Right lobe of liver (tissue), 6 donors: ENCODE measurements at regions not wholly inside any gene's neighbourhood (a gene's known extent, or its start where the extent isn't known, plus 50 kb on each side); places are given as distances from the start of the nearest gene placed in this dataset.

Source experiments
- ATAC-seq, 4 donors: fragments of 200-7000 bp; cut with Tn5 transposase; one replicate each; pipeline ENCODE4 v1.9.1; 2020; ENCODE audit warnings: mild to moderate bottlenecking in 4 of 4, moderate library complexity in 4 of 4
- DNase-seq, 3 donors: peaks; one replicate each; pipeline ENCODE4 v3.0.0-alpha.2; 2020
- H3K27ac ChIP-seq, 3 donors: fragments of 200-600 bp; one replicate each; pipeline ENCODE4 v1.8.0; 2022
- H3K27me3 ChIP-seq, 2 donors: fragments of 200-600 bp; one replicate each; pipeline ENCODE4 v1.8.0; 2022
- H3K36me3 ChIP-seq, 4 donors: fragments of 200-600 bp; sonication (generic) in 1 of 4; one replicate each; pipeline versions ENCODE4 v1.5.1 to v1.8.0; 2017 to 2022; ENCODE audit warnings: control low read depth in 1 of 4
- H3K4me1 ChIP-seq, 4 donors: fragments of 200-600 bp; sonication (generic) in 1 of 4; one replicate each; pipeline versions ENCODE4 v1.5.1 to v1.8.0; 2017 to 2022; ENCODE audit warnings: control low read depth in 1 of 4
- H3K4me3 ChIP-seq, 3 donors: fragments of 200-600 bp; one replicate each; pipeline ENCODE4 v1.8.0; 2022
- H3K9me3 ChIP-seq, 4 donors: fragments of 200-600 bp; sonication (generic) in 1 of 4; one replicate each; pipeline versions ENCODE4 v1.5.1 to v1.8.0; 2017 to 2022; ENCODE audit warnings: control low read depth in 1 of 4
- POLR2A ChIP-seq: fragments of 450-650 bp; IDR thresholded peaks from one replicate; pipeline ENCODE4 v1.6.1; 2017; ENCODE audit warnings: antibody characterized with exemption, mild to moderate bottlenecking
- WGBS: methylation state at CpG from one replicate; pipeline ENCODE4 v1.1.6; 2018; ENCODE audit warnings: low coverage, low lambda C conversion rate; ENCODE audit not compliant: insufficient coverage; ENCODE audit errors: missing lambda C conversion rate; 5-methylcytosine and 5-hydroxymethylcytosine counted together
- intact Hi-C, 2 donors: fragments of 100-400 bp; cut with DNase I; formaldehyde crosslinking; loops; one replicate each; pipeline versions ENCODE4 v1.11.2 to v1.14.1; 2022
- TF ChIP-seq, protein P1 (sequence below), 4 donors: fragments of 200-600 bp in 3 of 4; fragments of 450-650 bp in 1 of 4; IDR thresholded peaks; one replicate each; pipeline versions ENCODE4 v1.5.1 to v1.8.0; 2016 to 2022; ENCODE audit warnings: antibody characterized with exemption in 4 of 4, mild to moderate bottlenecking in 2 of 4
- donor health status: DM: no; HTN: yes; CAD: no.
- donor health status: DM: no; HTN: no; CAD: no.
- donor health status: DM: no; HTN: no; CAD: no.
- donor health status: DM: no; HTN: yes; CAD: no.
- donor health status: DM: no; HTN: yes; CAD: no.

DNA sequence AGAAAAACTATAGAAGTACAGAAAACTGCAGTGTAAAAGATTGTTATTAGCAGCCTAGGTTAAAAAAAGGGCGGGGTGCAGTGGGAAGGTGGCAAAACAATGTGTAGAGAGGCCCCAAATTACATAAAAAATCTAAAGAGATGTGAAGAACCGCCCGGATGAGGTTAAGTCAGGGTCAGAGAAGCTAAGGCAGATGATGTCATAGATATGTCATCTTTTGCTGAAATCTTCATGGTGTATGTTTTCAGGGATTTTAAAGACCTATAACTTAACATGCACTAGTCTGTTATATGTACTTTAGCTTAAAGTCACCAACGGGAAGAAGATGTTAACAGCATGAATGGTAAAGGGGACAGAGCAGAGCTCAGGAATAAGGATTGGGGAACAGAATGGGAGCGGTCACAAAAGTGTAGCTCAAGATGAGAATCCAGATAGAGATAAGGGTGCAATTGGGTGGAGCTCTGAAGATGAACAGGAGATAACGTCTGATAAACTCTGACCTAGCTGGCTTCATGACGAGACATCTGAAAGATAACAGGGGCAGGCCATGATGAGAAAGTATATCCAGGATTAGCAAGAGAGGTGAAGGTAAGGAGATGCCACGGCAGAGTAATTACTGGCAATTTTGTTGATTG lies 83.4 kb downstream of the TFAP2A start:
- Histone ChIP-seq H3K27me3 (no peaks in the 10 kb centered on the region), H3K27ac (no peak overlapping the region), H3K36me3 (no peaks in the 10 kb centered on the region), H3K9me3 (no peaks in the 10 kb centered on the region), H3K4me3 (no peak overlapping the region), H3K4me1 (no peaks in the 10 kb centered on the region)
- ATAC-seq (no peak), DNase-seq (no peak)
- intact Hi-C loops = no loop called here
- WGBS = 46% methylated on average over 8 of the region's 8 CpGs
- TF ChIP-seq, protein P1, sequence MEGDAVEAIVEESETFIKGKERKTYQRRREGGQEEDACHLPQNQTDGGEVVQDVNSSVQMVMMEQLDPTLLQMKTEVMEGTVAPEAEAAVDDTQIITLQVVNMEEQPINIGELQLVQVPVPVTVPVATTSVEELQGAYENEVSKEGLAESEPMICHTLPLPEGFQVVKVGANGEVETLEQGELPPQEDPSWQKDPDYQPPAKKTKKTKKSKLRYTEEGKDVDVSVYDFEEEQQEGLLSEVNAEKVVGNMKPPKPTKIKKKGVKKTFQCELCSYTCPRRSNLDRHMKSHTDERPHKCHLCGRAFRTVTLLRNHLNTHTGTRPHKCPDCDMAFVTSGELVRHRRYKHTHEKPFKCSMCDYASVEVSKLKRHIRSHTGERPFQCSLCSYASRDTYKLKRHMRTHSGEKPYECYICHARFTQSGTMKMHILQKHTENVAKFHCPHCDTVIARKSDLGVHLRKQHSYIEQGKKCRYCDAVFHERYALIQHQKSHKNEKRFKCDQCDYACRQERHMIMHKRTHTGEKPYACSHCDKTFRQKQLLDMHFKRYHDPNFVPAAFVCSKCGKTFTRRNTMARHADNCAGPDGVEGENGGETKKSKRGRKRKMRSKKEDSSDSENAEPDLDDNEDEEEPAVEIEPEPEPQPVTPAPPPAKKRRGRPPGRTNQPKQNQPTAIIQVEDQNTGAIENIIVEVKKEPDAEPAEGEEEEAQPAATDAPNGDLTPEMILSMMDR (IDR thresholded peaks at IDR 0.05) = no peak
- no peak for TF ChIP-seq POLR2A

DNA sequence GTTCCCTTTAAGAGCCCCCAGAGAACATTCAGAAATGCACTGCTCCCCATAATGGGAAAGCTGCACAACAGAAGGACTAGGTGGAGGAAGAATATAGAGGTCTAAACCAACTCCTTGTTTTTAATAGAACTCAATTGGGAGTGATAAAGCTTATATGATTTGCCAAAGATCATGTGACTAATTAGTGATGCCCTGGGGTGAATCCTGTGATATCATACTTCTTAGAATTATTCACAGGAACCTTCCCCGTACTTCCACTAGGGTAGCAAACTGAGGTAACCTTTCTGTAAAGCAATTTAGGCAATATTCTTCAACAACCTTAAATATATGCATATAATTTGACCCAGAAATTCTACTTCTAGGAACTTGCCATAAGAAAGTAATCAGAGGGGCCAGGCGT lies 84.4 kb downstream of the TFAP2A start:
- intact Hi-C loops = no loop called here
- no peak for DNase-seq
- H3K4me1 ChIP-seq = no peaks in the 10 kb centered on the region
- H3K9me3 ChIP-seq = no peaks in the 10 kb centered on the region
- no peaks in the 10 kb centered on the region for H3K36me3 ChIP-seq
- no peaks in the 10 kb centered on the region for H3K27me3 ChIP-seq
- no peak for TF ChIP-seq POLR2A
- TF ChIP-seq, protein P1 (IDR thresholded peaks at IDR 0.05) = no peak
- no peak overlapping the region for H3K27ac ChIP-seq
- 45% methylated on average over 2 of the region's 2 CpGs for WGBS
- ATAC-seq = no peak
- no peak overlapping the region for H3K4me3 ChIP-seq

DNA sequence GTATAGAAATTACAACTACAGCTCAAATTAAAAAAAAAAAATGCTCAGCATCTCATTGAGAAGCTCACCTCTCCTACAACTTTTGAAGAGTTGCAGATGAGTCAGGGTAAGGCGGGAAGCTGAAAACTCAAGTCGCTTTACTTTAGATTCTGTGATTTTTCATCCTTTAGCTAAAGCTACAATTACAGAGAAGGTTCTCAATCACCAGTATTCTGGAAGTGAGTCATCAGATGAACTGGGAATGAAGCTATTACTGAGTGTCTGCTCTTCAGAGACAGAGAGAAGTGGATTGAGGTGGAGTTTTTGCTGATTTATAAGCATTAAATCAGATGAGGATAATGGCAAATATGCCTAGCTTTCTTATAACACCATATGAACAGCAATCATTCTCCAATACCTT lies 91.9 kb downstream of the TFAP2A start:
- no peak for ATAC-seq
- Histone ChIP-seq H3K4me1 (no peaks in the 10 kb centered on the region), H3K9me3 (no peaks in the 10 kb centered on the region), H3K27me3 (no peaks in the 10 kb centered on the region), H3K27ac (no peak overlapping the region), H3K4me3 (no peak overlapping the region), H3K36me3 (no peaks in the 10 kb centered on the region)
- DNase-seq = no peak
- WGBS = 82% methylated on average over 2 of the region's 2 CpGs
- TF ChIP-seq, protein P1 (IDR thresholded peaks at IDR 0.05) = no peak
- no peak for TF ChIP-seq POLR2A
- intact Hi-C loops = no loop called here

DNA sequence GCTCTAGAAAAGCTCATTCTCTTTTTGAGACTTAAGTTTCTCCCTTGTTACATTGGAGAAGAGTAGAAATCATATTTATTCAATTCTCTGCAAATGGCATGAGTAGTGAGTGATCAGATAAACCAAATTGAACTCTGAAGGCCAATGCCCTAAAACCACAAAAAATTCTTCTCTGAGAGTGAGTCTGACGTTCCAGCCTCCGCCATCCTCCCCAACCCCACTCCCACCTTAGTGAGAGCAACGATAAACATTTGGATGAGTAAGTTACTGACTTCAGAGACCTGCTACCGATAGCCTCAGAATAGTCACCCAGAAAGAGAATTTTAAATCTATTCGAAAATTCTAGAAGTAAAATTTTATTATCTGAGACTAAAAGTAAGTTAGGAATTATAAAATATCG lies 94.6 kb downstream of the TFAP2A start:
- no peaks in the 10 kb centered on the region for H3K4me1 ChIP-seq
- no peaks in the 10 kb centered on the region for H3K9me3 ChIP-seq
- ATAC-seq (no peak), DNase-seq (no peak)
- no peak overlapping the region for H3K4me3 ChIP-seq
- intact Hi-C loops = no loop called here
- 50% methylated on average over 6 of the region's 6 CpGs for WGBS
- H3K36me3 ChIP-seq = no peaks in the 10 kb centered on the region
- TF ChIP-seq POLR2A = no peak
- TF ChIP-seq, protein P1 (IDR thresholded peaks at IDR 0.05) = no peak
- no peaks in the 10 kb centered on the region for H3K27me3 ChIP-seq
- H3K27ac ChIP-seq = no peak overlapping the region

DNA sequence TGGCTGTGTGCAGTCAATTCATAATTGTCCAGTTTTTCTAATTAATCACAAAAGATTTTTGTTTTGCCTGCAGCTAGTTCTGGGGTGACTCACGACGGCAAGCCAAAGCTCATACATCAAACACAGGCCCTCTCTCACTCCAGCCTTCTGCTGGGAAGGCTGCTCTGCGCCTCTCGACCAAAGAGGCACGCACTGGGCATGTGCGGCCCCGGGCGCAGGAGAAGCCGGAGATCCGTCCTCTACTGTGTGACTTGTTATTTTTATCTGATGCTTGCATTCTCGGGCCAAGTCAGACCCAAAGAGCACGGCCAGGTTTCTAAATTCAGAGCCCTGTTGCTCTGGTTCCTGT lies 98.5 kb downstream of the TFAP2A start:
- no peak overlapping the region for H3K4me3 ChIP-seq
- H3K27ac ChIP-seq = no peak overlapping the region
- intact Hi-C loops = no loop called here
- DNase-seq (no peak), ATAC-seq (no peak)
- H3K9me3 ChIP-seq = no peaks in the 10 kb centered on the region
- WGBS = 46% methylated on average over 10 of the region's 12 CpGs
- no peaks in the 10 kb centered on the region for H3K27me3 ChIP-seq
- no peaks in the 10 kb centered on the region for H3K4me1 ChIP-seq
- no peak for TF ChIP-seq POLR2A
- TF ChIP-seq, protein P1 (IDR thresholded peaks at IDR 0.05) = no peak
- H3K36me3 ChIP-seq = no peaks in the 10 kb centered on the region
